Caco-2 (cell line): ENCODE measurements at regions not wholly inside any gene's neighbourhood (a gene's known extent, or its start where the extent isn't known, plus 50 kb on each side); places are given as distances from the start of the nearest gene placed in this dataset.
"Not testable (repeated sequence)": the region's sequence is repeated elsewhere in the genome, so short reads cannot be mapped to it uniquely, and the experiment has no call there.

Experiments
- BruUV-seq: library from RNA; stranded (reverse); fragments of 400-500 nt; replicated peaks from 2 replicates; lab custom pipeline; 2021; lab: Mats Ljungman, UMichigan
- CTCF ChIA-PET: fragments of 300-600 bp; sonication (Branson Sonifier 250); formaldehyde crosslinking; loops from one replicate; lab custom pipeline; 2022; ENCODE audit warnings: antibody characterized with exemption; lab: Charles Lee
- POLR2A ChIA-PET: fragments of 300-600 bp; sonication (Branson Sonifier 250); formaldehyde crosslinking; loops from one replicate; lab custom pipeline; 2022; ENCODE audit warnings: antibody characterized with exemption; lab: Charles Lee
- DNase-seq, 2 experiments: peaks; one replicate each; pipeline versions ENCODE4 v3.0.0 to v3.0.0-alpha.2; 2020 to 2022
- H3K27me3 ChIP-seq: replicated peaks from 2 replicates; pipeline ENCODE4 v1.6.0; 2011; ENCODE audit warnings: low read length; ENCODE audit not compliant: control insufficient read depth, insufficient read depth
- H3K36me3 ChIP-seq: 2 replicates; pipeline ENCODE4 v1.5.1; 2011; ENCODE audit warnings: low read length; ENCODE audit not compliant: control insufficient read depth, insufficient read depth
- H3K4me1 ChIP-seq: fragments of 250-450 bp; sonication (Bioruptor Pico); 2 replicates; pipeline ENCODE4 v1.5.1; 2020; ENCODE audit warnings: mild to moderate bottlenecking
- H3K4me3 ChIP-seq: 2 replicates; pipeline ENCODE4 v1.5.1; 2011; ENCODE audit warnings: low read depth, mild to moderate bottlenecking, control low read depth, low read length
- H3K9me3 ChIP-seq: fragments of 250-450 bp; sonication (Bioruptor Pico); 2 replicates; pipeline ENCODE4 v1.5.1; 2020; ENCODE audit warnings: mild to moderate bottlenecking, moderate library complexity
- H3K27ac Mint-ChIP-seq: one replicate; pipeline ENCODE4 v1.8.0; 2022; ENCODE audit warnings: mixed read lengths; ENCODE audit not compliant: unreplicated experiment
- H3K27me3 Mint-ChIP-seq: one replicate; pipeline ENCODE4 v1.8.0; 2022; ENCODE audit warnings: mixed read lengths; ENCODE audit not compliant: insufficient read depth, unreplicated experiment
- H3K36me3 Mint-ChIP-seq: one replicate; pipeline ENCODE4 v1.8.0; 2022; ENCODE audit warnings: mild to moderate bottlenecking, mixed read lengths; ENCODE audit not compliant: insufficient read depth, unreplicated experiment
- H3K4me1 Mint-ChIP-seq: one replicate; pipeline ENCODE4 v1.8.0; 2022; ENCODE audit warnings: low read depth, mixed read lengths; ENCODE audit not compliant: unreplicated experiment
- H3K4me3 Mint-ChIP-seq: one replicate; pipeline ENCODE4 v1.8.0; 2022; ENCODE audit warnings: mild to moderate bottlenecking, moderate library complexity, mixed read lengths; ENCODE audit not compliant: unreplicated experiment
- H3K9me3 Mint-ChIP-seq: one replicate; pipeline ENCODE4 v1.8.0; 2022; ENCODE audit warnings: mixed read lengths; ENCODE audit not compliant: unreplicated experiment
- CTCF ChIP-seq, 2 experiments: fragments of 200-600 bp in 1 of 2; IDR thresholded peaks; 1 replicate in 1 of 2; 2 replicates in 1 of 2; pipeline versions ENCODE4 v1.5.1 to v1.8.0; 2011 to 2022; ENCODE audit warnings: antibody characterized with exemption in 1 of 2, control low read depth in 1 of 2, inconsistent platforms in 1 of 2, low read depth in 1 of 2, low read length in 1 of 2, mild to moderate bottlenecking in 1 of 2, moderate library complexity in 1 of 2; ENCODE audit not compliant: insufficient read depth in 1 of 2, severe bottlenecking in 1 of 2, unreplicated experiment in 1 of 2
- intact Hi-C: fragments of 100-400 bp; cut with micrococcal nuclease; formaldehyde crosslinking; loops from one replicate; pipeline ENCODE4 v1.10.0; 2022; ENCODE audit not compliant: unreplicated experiment

- Mint-ChIP-seq H3K4me1 (no peaks in the 10 kb centered on the region), H3K9me3 (no peaks in the 10 kb centered on the region), H3K4me3 (no peak overlapping the region), H3K36me3 (no peaks in the 10 kb centered on the region), H3K27ac (no peak overlapping the region), H3K27me3 (no peaks in the 10 kb centered on the region)
- no peak for DNase-seq
- no TSS peak for BruUV-seq
- Histone ChIP-seq H3K36me3 (no peaks in the 10 kb centered on the region), H3K9me3 (no peaks in the 10 kb centered on the region), H3K27me3 (no peaks in the 10 kb centered on the region), H3K4me3 (no peak overlapping the region), H3K4me1 (no peaks in the 10 kb centered on the region)
- POLR2A ChIA-PET: no interaction called here
- CTCF ChIA-PET: no interaction called here
- TF ChIP-seq CTCF (IDR thresholded peaks at IDR 0.05; ENCODE audit: insufficient read depth in 1 of 2, low read depth in 1 of 2, low read length in 1 of 2, severe bottlenecking in 1 of 2, unreplicated experiment in 1 of 2): no peak
- intact Hi-C loops: no loop called here
These were observed 177.6 kb upstream of the FGF13 start for GRCh38 chrX:138889149-138889548.

GRCh38 chrX:138886769-138887168, 175.3 kb upstream of the FGF13 start:
- CTCF ChIA-PET: no interaction called here
- Histone ChIP-seq H3K36me3 (no peaks in the 10 kb centered on the region), H3K27me3 (no peaks in the 10 kb centered on the region), H3K9me3 (no peaks in the 10 kb centered on the region), H3K4me3 (no peak overlapping the region), H3K4me1 (no peaks in the 10 kb centered on the region)
- H3K27ac Mint-ChIP-seq: no peak overlapping the region
- H3K4me3 Mint-ChIP-seq: no peak overlapping the region
- H3K4me1 Mint-ChIP-seq: no peaks in the 10 kb centered on the region
- H3K27me3 Mint-ChIP-seq: no peaks in the 10 kb centered on the region
- H3K9me3 Mint-ChIP-seq: no peaks in the 10 kb centered on the region
- POLR2A ChIA-PET: no interaction called here
- intact Hi-C loops: no loop called here
- no peaks in the 10 kb centered on the region for H3K36me3 Mint-ChIP-seq
- no peak for TF ChIP-seq CTCF (IDR thresholded peaks at IDR 0.05; ENCODE audit: insufficient read depth in 1 of 2, low read depth in 1 of 2, low read length in 1 of 2, severe bottlenecking in 1 of 2, unreplicated experiment in 1 of 2)
- BruUV-seq: no TSS peak
- DNase-seq: no peak

- H3K4me3 Mint-ChIP-seq: no peak overlapping the region
- H3K36me3 Mint-ChIP-seq: no peaks in the 10 kb centered on the region
- intact Hi-C loops: no loop called here
- no peak for DNase-seq
- ChIA-PET CTCF (no interaction called here), POLR2A (no interaction called here)
- no peak for TF ChIP-seq CTCF (IDR thresholded peaks at IDR 0.05; ENCODE audit: insufficient read depth in 1 of 2, low read depth in 1 of 2, low read length in 1 of 2, severe bottlenecking in 1 of 2, unreplicated experiment in 1 of 2)
- no peaks in the 10 kb centered on the region for H3K4me1 Mint-ChIP-seq
- no peaks in the 10 kb centered on the region for H3K27me3 Mint-ChIP-seq
- no peaks in the 10 kb centered on the region for H3K36me3 ChIP-seq
- H3K9me3 ChIP-seq: no peaks in the 10 kb centered on the region
- H3K27ac Mint-ChIP-seq: no peak overlapping the region
- no peaks in the 10 kb centered on the region for H3K27me3 ChIP-seq
- H3K9me3 Mint-ChIP-seq: no peaks in the 10 kb centered on the region
- H3K4me3 ChIP-seq: no peak overlapping the region
- no TSS peak for BruUV-seq
- no peaks in the 10 kb centered on the region for H3K4me1 ChIP-seq
These were observed 174.4 kb upstream of the FGF13 start for GRCh38 chrX:138885886-138886285.

- H3K27me3 ChIP-seq, H3K4me3 ChIP-seq, H3K9me3 ChIP-seq, H3K27me3 Mint-ChIP-seq, H3K36me3 ChIP-seq, H3K4me1 ChIP-seq, H3K4me1 Mint-ChIP-seq, H3K9me3 Mint-ChIP-seq, H3K27ac Mint-ChIP-seq, POLR2A ChIA-PET, CTCF ChIA-PET, DNase-seq, intact Hi-C loops, H3K4me3 Mint-ChIP-seq, H3K36me3 Mint-ChIP-seq, BruUV-seq: not testable (repeated sequence)
These were observed 168.8 kb upstream of the FGF13 start for GRCh38 chrX:138880293-138880692.
